GM12878 (cell line): ENCODE measurements at regions not wholly inside any gene's neighbourhood (a gene's known extent, or its start where the extent isn't known, plus 50 kb on each side); places are given as distances from the start of the nearest gene placed in this dataset.

Experiments
- ATAC-seq: fragments of 200-7000 bp; cut with Tn5 transposase; 3 replicates; pipeline ENCODE4 v1.9.1; 2020; ENCODE audit warnings: mild to moderate bottlenecking, moderate library complexity
- BruUV-seq: library from RNA; stranded (reverse); fragments of 400-500 nt; replicated peaks from 2 replicates; lab custom pipeline; 2021; lab: Mats Ljungman, UMichigan
- CTCF ChIA-PET: fragments of 300-600 bp; sonication (Branson Sonifier 250); formaldehyde crosslinking; extraction: SDS; loops from one replicate; lab custom pipeline; 2021; ENCODE audit warnings: inconsistent platforms; lab: Yijun Ruan, JAX
- POLR2A ChIA-PET: fragments of 350-600 bp; formaldehyde crosslinking; extraction: SDS; loops from one replicate; lab custom pipeline; 2021; ENCODE audit warnings: inconsistent platforms; lab: Charles Lee
- RAD21 ChIA-PET: fragments of 300-600 bp; sonication (Branson Sonifier 250); formaldehyde crosslinking; loops from one replicate; lab custom pipeline; 2023; ENCODE audit warnings: antibody characterized with exemption; ENCODE audit not compliant: unreplicated experiment; lab: Charles Lee
- SMC1A ChIA-PET: fragments of 300-600 bp; sonication (Branson Sonifier 250); formaldehyde crosslinking; loops from one replicate; lab custom pipeline; 2023; ENCODE audit not compliant: unreplicated experiment, uncharacterized antibody; lab: Charles Lee
- DNase-seq: peaks from one replicate; pipeline ENCODE4 v3.0.0-alpha.2; 2011; ENCODE audit warnings: low read depth, low spot score
- FAIRE-seq: peaks from 3 replicates; lab custom pipeline; 2011; peaks lifted over from hg19 to GRCh38; lab: Jason Lieb, UNC
- H2AFZ ChIP-seq: 2 replicates; pipeline ENCODE4 v1.6.0; 2011; ENCODE audit warnings: low read depth, low read length, control low read depth; ENCODE audit not compliant: control insufficient read depth
- H3K27ac ChIP-seq: 2 replicates; pipeline ENCODE4 v1.5.1; 2011; ENCODE audit warnings: control low read depth; ENCODE audit not compliant: control insufficient read depth, insufficient read depth
- H3K27me3 ChIP-seq, 2 experiments: replicated peaks in 1 of 2; 2 replicates each; pipeline versions ENCODE4 v1.6.0 to v1.6.1; 2011; ENCODE audit warnings: low read length in 1 of 2; ENCODE audit not compliant: control insufficient read depth in 2 of 2, insufficient read depth in 2 of 2
- H3K36me3 ChIP-seq, 2 experiments: 2 replicates each; pipeline ENCODE4 v1.5.1; 2011; ENCODE audit warnings: low read length in 1 of 2; ENCODE audit not compliant: control insufficient read depth in 2 of 2, insufficient read depth in 2 of 2
- H3K4me1 ChIP-seq: 2 replicates; pipeline ENCODE4 v1.6.1; 2011; ENCODE audit warnings: mild to moderate bottlenecking, low read length, moderate library complexity, mixed read lengths; ENCODE audit not compliant: control insufficient read depth, insufficient read depth
- H3K4me2 ChIP-seq: 2 replicates; pipeline ENCODE4 v1.6.0; 2011; ENCODE audit warnings: control low read depth; ENCODE audit not compliant: control insufficient read depth, insufficient read depth
- H3K4me3 ChIP-seq: fragments of 200-600 bp; sonication (generic); 2 replicates; pipeline ENCODE4 v1.5.1; 2016
- H3K79me2 ChIP-seq: 2 replicates; pipeline ENCODE4 v1.6.0; 2011; ENCODE audit warnings: low read length; ENCODE audit not compliant: control insufficient read depth, insufficient read depth
- H3K9ac ChIP-seq: 2 replicates; pipeline ENCODE4 v1.8.0; 2011; ENCODE audit warnings: low read length, control low read depth, mixed read lengths; ENCODE audit not compliant: control insufficient read depth, insufficient read depth
- H3K9me3 ChIP-seq: replicated peaks from 3 replicates; pipeline ENCODE4 v1.5.1; 2011; ENCODE audit warnings: mild to moderate bottlenecking, low read length; ENCODE audit not compliant: control insufficient read depth, insufficient read depth
- H4K20me1 ChIP-seq: 2 replicates; pipeline ENCODE4 v1.6.0; 2011; ENCODE audit not compliant: control insufficient read depth, insufficient read depth
- ATF2 ChIP-seq: IDR thresholded peaks from 2 replicates; pipeline ENCODE4 v1.6.1; 2012; ENCODE audit warnings: low read length, inconsistent platforms
- CHD4 ChIP-seq: fragments of 200-600 bp; sonication (generic); IDR thresholded peaks from 2 replicates; pipeline ENCODE4 v1.6.1; 2016; ENCODE audit warnings: mild to moderate bottlenecking
- HDAC6 ChIP-seq: fragments of 200-600 bp; sonication (generic); IDR thresholded peaks from one replicate; pipeline ENCODE4 v1.8.0; 2017; ENCODE audit warnings: antibody characterized with exemption; ENCODE audit not compliant: unreplicated experiment
- KLF5 ChIP-seq: fragments of 450-650 bp; IDR thresholded peaks from 2 replicates; pipeline ENCODE4 v1.6.1; 2014; ENCODE audit warnings: mild to moderate bottlenecking; ENCODE audit not compliant: partially characterized antibody
- MEF2B ChIP-seq: fragments of 450-650 bp; IDR thresholded peaks from 2 replicates; pipeline ENCODE4 v1.6.1; 2018; ENCODE audit warnings: mild to moderate bottlenecking, moderate library complexity; ENCODE audit not compliant: partially characterized antibody, poor library complexity, severe bottlenecking
- NBN ChIP-seq: fragments of 450-650 bp; IDR thresholded peaks from 2 replicates; pipeline ENCODE4 v1.6.1; 2016
- POLR2AphosphoS2 ChIP-seq: IDR thresholded peaks from 2 replicates; pipeline ENCODE4 v1.6.1; 2011; ENCODE audit warnings: low read depth, mild to moderate bottlenecking, low read length, improper control_type of control experiment, moderate library complexity
- RELA ChIP-seq: fragments of 450-650 bp; IDR thresholded peaks from 2 replicates; pipeline ENCODE4 v1.8.0; 2014; ENCODE audit warnings: borderline replicate concordance; ENCODE audit not compliant: partially characterized antibody
- TCF12 ChIP-seq: IDR thresholded peaks from 2 replicates; pipeline ENCODE4 v1.6.1; 2011; ENCODE audit warnings: low read depth, mild to moderate bottlenecking, low read length
- ZSCAN29 ChIP-seq: fragments of 450-650 bp; IDR thresholded peaks from 2 replicates; pipeline ENCODE4 v1.6.1; 2017; ENCODE audit warnings: mild to moderate bottlenecking, moderate library complexity
- WGBS: methylation state at CpG from one replicate; pipeline ENCODE4 v1.1.6; 2016; ENCODE audit warnings: low lambda C conversion rate; ENCODE audit not compliant: insufficient replicate concordance, insufficient coverage; ENCODE audit errors: missing lambda C conversion rate; 5-methylcytosine and 5-hydroxymethylcytosine counted together
- in situ Hi-C: fragments of 300-500 bp; cut with MboI; formaldehyde crosslinking; loops from 9 replicates; pipeline ENCODE4 v1.14.3; 2018; ENCODE audit warnings: mixed read lengths
- intact Hi-C: fragments of 100-400 bp; cut with micrococcal nuclease; formaldehyde crosslinking; loops from one replicate; pipeline ENCODE4 v1.14.2; 2022; ENCODE audit not compliant: unreplicated experiment

GRCh38 chr18:76725445-76725844 is 96.9 kb upstream of the ZNF236 start:
- CTCF ChIA-PET = no interaction called here
- POLR2A ChIA-PET = no interaction called here
- no peak overlapping the region for H3K4me3 ChIP-seq
- SMC1A ChIA-PET = interaction anchor here (0.7 to 1.6 kb wide), 3 partner anchors 15 to 311 kb away, joined by 3 to 5 read pairs (median 4); no protein-coding TSS in a partner anchor
- no peak overlapping the region for H3K9ac ChIP-seq
- no peaks in the 10 kb centered on the region for H3K27me3 ChIP-seq
- ATAC-seq (no peak), FAIRE-seq (peak; percentile 38), DNase-seq (no peak)
- RAD21 ChIA-PET = no interaction called here
- H3K4me1 ChIP-seq = peaks cover 9% of the 10 kb centered on the region; the same call in 1 of the 2 replicates
- BruUV-seq = no TSS peak
- H4K20me1 ChIP-seq = no peaks in the 10 kb centered on the region
- TF ChIP-seq ATF2 (peak; percentile 33; the same call in 1 of the 2 replicates), POLR2AphosphoS2 (no peak)
- peak overlapping the region; percentile 34 for H3K4me2 ChIP-seq
- no peaks in the 10 kb centered on the region for H3K79me2 ChIP-seq
- peak overlapping the region; percentile 19 for H2AFZ ChIP-seq
- H3K36me3 ChIP-seq = no peaks in the 10 kb centered on the region
- no peaks in the 10 kb centered on the region; the same call in 2 of the 3 replicates for H3K9me3 ChIP-seq
- H3K27ac ChIP-seq = no peak overlapping the region
- intact Hi-C loops (no loop called here), in situ Hi-C loops (no loop called here)
- 0% methylated on average over 2 of the region's 2 CpGs for WGBS

- ChIA-PET SMC1A (interaction anchor here (0.7 kb wide), 1 partner anchor 1570 kb away, joined by 3 read pairs; no protein-coding TSS in a partner anchor), RAD21 (no interaction called here), POLR2A (no interaction called here), CTCF (interaction anchor here (0.7 to 1.8 kb wide), 2 partner anchors 12 to 532 kb away, joined by 3 to 9 read pairs; no protein-coding TSS in a partner anchor)
- Histone ChIP-seq H3K36me3 (no peaks in the 10 kb centered on the region), H2AFZ (no peak overlapping the region), H3K4me1 (peaks cover 9% of the 10 kb centered on the region; the same call in 1 of the 2 replicates), H3K4me2 (no peak overlapping the region), H3K9ac (no peak overlapping the region), H3K4me3 (no peak overlapping the region), H3K9me3 (no peaks in the 10 kb centered on the region; the same call in 2 of the 3 replicates), H3K79me2 (no peaks in the 10 kb centered on the region), H4K20me1 (no peaks in the 10 kb centered on the region), H3K27me3 (no peaks in the 10 kb centered on the region), H3K27ac (no peak overlapping the region)
- in situ Hi-C loops = no loop called here
- FAIRE-seq = no peak
- 42% methylated on average over 14 of the region's 14 CpGs for WGBS
- ATAC-seq = no peak
- no peak for DNase-seq
- intact Hi-C loops = no loop called here
- BruUV-seq = no TSS peak
- TF ChIP-seq MEF2B (no peak), TCF12 (no peak), HDAC6 (no peak), CHD4 (no peak), NBN (no peak), ZSCAN29 (no peak), KLF5 (no peak), RELA (no peak)
Observed at GRCh38 chr18:76722224-76723061, 99.9 kb upstream of the ZNF236 start.
